Peyer's patch (tissue), 4 donors: ENCODE measurements at regions not wholly inside any gene's neighbourhood (a gene's known extent, or its start where the extent isn't known, plus 50 kb on each side); places are given as distances from the start of the nearest gene placed in this dataset.

Experiments used
- POLR2A ChIP-seq, 2 donors: fragments of 450-650 bp; IDR thresholded peaks; one replicate each; pipeline ENCODE4 v1.5.1; 2017; ENCODE audit warnings: antibody characterized with exemption in 2 of 2, mild to moderate bottlenecking in 2 of 2, moderate library complexity in 2 of 2
- TF ChIP-seq, protein P1 (sequence below), 6 experiments: fragments of 450-650 bp in 4 of 6; fragments of 200-600 bp in 2 of 6; sonication (generic) in 1 of 6; IDR thresholded peaks; one replicate each; pipeline ENCODE4 v1.5.1; 2017 to 2019; ENCODE audit warnings: antibody characterized with exemption in 6 of 6, mild to moderate bottlenecking in 3 of 6, moderate library complexity in 1 of 6

GRCh38 chr3:193132964-193133363 is 108.1 kb upstream of the PLAAT1 start:
- TF ChIP-seq, protein P1, sequence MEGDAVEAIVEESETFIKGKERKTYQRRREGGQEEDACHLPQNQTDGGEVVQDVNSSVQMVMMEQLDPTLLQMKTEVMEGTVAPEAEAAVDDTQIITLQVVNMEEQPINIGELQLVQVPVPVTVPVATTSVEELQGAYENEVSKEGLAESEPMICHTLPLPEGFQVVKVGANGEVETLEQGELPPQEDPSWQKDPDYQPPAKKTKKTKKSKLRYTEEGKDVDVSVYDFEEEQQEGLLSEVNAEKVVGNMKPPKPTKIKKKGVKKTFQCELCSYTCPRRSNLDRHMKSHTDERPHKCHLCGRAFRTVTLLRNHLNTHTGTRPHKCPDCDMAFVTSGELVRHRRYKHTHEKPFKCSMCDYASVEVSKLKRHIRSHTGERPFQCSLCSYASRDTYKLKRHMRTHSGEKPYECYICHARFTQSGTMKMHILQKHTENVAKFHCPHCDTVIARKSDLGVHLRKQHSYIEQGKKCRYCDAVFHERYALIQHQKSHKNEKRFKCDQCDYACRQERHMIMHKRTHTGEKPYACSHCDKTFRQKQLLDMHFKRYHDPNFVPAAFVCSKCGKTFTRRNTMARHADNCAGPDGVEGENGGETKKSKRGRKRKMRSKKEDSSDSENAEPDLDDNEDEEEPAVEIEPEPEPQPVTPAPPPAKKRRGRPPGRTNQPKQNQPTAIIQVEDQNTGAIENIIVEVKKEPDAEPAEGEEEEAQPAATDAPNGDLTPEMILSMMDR (IDR thresholded peaks at IDR 0.05): no peak
- no peak for TF ChIP-seq POLR2A (IDR thresholded peaks at IDR 0.05)
